ENCODE measurements at regions not wholly inside any gene's neighbourhood (a gene's known extent, or its start where the extent isn't known, plus 50 kb on each side); places are given as distances from the start of the nearest gene placed in this dataset.

- TF ChIP-seq HDAC1 (IDR thresholded peaks at IDR 0.05) = no peak
These were observed 904.1 kb downstream of the RPA4 start (continued) for GRCh38 chrX:97787849-97788248.

GRCh38 chrX:97790850-97791249, 907.1 kb downstream of the RPA4 start:
- H3K27me3 ChIP-seq (ENCODE audit: control insufficient read depth in 2 of 2, insufficient read depth in 2 of 2, low read length in 2 of 2) = no peaks in the 10 kb centered on the region
- H3K9ac ChIP-seq (ENCODE audit: insufficient read depth in 1 of 2, low read depth in 2 of 2, low read length in 2 of 2) = no peak overlapping the region
- no peaks in the 10 kb centered on the region for H3K9me1 ChIP-seq (ENCODE audit: control insufficient read depth, insufficient read depth, low read length)
- ChIA-PET CTCF (ENCODE audit: low intra/inter-chr PET ratio) (no interaction called here), POLR2A (no interaction called here)
- FAIRE-seq (no peak), DNase-seq (ENCODE audit: extremely low read depth in 1 of 4, low spot score in 3 of 4) (no peak), ATAC-seq (no peak)
- H3K36me3 ChIP-seq (ENCODE audit: control insufficient read depth, insufficient read depth, low read length) = no peaks in the 10 kb centered on the region
- H3K27ac ChIP-seq (ENCODE audit: extremely low read depth, low read depth, low read length) = no peak overlapping the region
- no peaks in the 10 kb centered on the region for H3K79me2 ChIP-seq (ENCODE audit: control insufficient read depth, insufficient read depth, low read length)
- in situ Hi-C loops (cut with MboI) (no loop called here), intact Hi-C loops (cut with micrococcal nuclease) (no loop called here)
- no TSS peak for BruUV-seq (replicated peaks)
- WGBS (ENCODE audit: insufficient coverage, low coverage, missing lambda C conversion rate) = 0% methylated on average over 1 of the region's 1 CpG
- H3K9me3 ChIP-seq (replicated peaks; ENCODE audit: control insufficient read depth, insufficient read depth, low read depth, low read length) = no peaks in the 10 kb centered on the region
- no peak overlapping the region for H3K4me2 ChIP-seq (ENCODE audit: insufficient read depth, low read length)
- no peak overlapping the region for H3K4me3 ChIP-seq
- no peaks in the 10 kb centered on the region for H3K4me1 ChIP-seq (replicated peaks in 1 of 2; ENCODE audit: control insufficient read depth in 2 of 2, insufficient read depth in 2 of 2, low read length in 2 of 2)
- no peaks in the 10 kb centered on the region for H4K20me1 ChIP-seq (replicated peaks; ENCODE audit: control insufficient read depth, insufficient read depth, low read length)
- H2AFZ ChIP-seq (ENCODE audit: low read depth, low read length) = no peak overlapping the region
- TF ChIP-seq MCM2 (IDR thresholded peaks at IDR 0.05; ENCODE audit: low read depth) (no peak), TFE3 (CRISPR knock-in tag; IDR thresholded peaks at IDR 0.05) (no peak), BCLAF1 (IDR thresholded peaks at IDR 0.05; ENCODE audit: borderline replicate concordance in 1 of 2, control insufficient read depth in 1 of 2, low read depth in 2 of 2, low read length in 1 of 2) (no peak), MBD1 (CRISPR knock-in tag; IDR thresholded peaks at IDR 0.05) (no peak), FOXM1 (IDR thresholded peaks at IDR 0.05; ENCODE audit: low read depth) (no peak), FOXM1 (CRISPR knock-in tag; IDR thresholded peaks at IDR 0.05; ENCODE audit: low read depth) (no peak), CTBP1 (IDR thresholded peaks at IDR 0.05; ENCODE audit: borderline replicate concordance) (no peak), ZNF347 (CRISPR knock-in tag; IDR thresholded peaks at IDR 0.05; ENCODE audit: low read depth) (no peak), ARID3B (CRISPR knock-in tag; IDR thresholded peaks at IDR 0.05; ENCODE audit: borderline replicate concordance) (no peak), MAFG (tag; conservative IDR thresholded peaks at IDR 0.05) (no peak), PREB (CRISPR knock-in tag; IDR thresholded peaks at IDR 0.05) (no peak)
